Jurkat, Clone E6-1 (cell line): ENCODE measurements at regions not wholly inside any gene's neighbourhood (a gene's known extent, or its start where the extent isn't known, plus 50 kb on each side); places are given as distances from the start of the nearest gene placed in this dataset.
A peak's percentile ranks its signal among the peaks of the same experiment; 100 is the strongest.
"Not testable (repeated sequence)": the region's sequence is repeated elsewhere in the genome, so short reads cannot be mapped to it uniquely, and the experiment has no call there.

ENCODE experiments used
- DNase-seq: peaks from one replicate; pipeline ENCODE4 v3.0.0-alpha.2; 2011; ENCODE audit warnings: low read depth, low spot score
- H3K4me3 ChIP-seq: 2 replicates; pipeline ENCODE4 v1.5.1; 2011; ENCODE audit warnings: mild to moderate bottlenecking, low read length, control low read depth, moderate library complexity

GRCh38 chr4:189514209-189514608, 426.5 kb upstream of the FRG1 start:
- DNase-seq, result no peak

GRCh38 chr4:189516902-189517301, 423.8 kb upstream of the FRG1 start:
- no peak for DNase-seq
- H3K4me3 ChIP-seq, result no peak overlapping the region

More at GRCh38 chr4:189514209-189514608, 426.5 kb upstream of the FRG1 start:
- H3K4me3 ChIP-seq, result no peak overlapping the region

GRCh38 chr4:189519186-189519585, 421.5 kb upstream of the FRG1 start:
- H3K4me3 ChIP-seq, result no peak overlapping the region
- DNase-seq, result no peak

- DNase-seq, result no peak
- H3K4me3 ChIP-seq, result no peak overlapping the region
Measured at GRCh38 chr4:189525304-189525703, 415.4 kb upstream of the FRG1 start.

- DNase-seq, result no peak
- no peak overlapping the region for H3K4me3 ChIP-seq
Measured at GRCh38 chr4:189530848-189531247, 409.8 kb upstream of the FRG1 start.

GRCh38 chr4:189533603-189534002, 407.1 kb upstream of the FRG1 start:
- H3K4me3 ChIP-seq, result no peak overlapping the region
- DNase-seq, result no peak

- DNase-seq, result peak; percentile 37
- no peak overlapping the region for H3K4me3 ChIP-seq
Measured at GRCh38 chr4:189547559-189547958, 393.1 kb upstream of the FRG1 start.

GRCh38 chr4:189548484-189549125, 392.1 kb upstream of the FRG1 start:
- no peak overlapping the region for H3K4me3 ChIP-seq
- DNase-seq, result no peak

GRCh38 chr4:189551931-189552670, 388.6 kb upstream of the FRG1 start:
- H3K4me3 ChIP-seq, DNase-seq: not testable (repeated sequence)

GRCh38 chr4:189560605-189561004, 380.1 kb upstream of the FRG1 start:
- DNase-seq, H3K4me3 ChIP-seq: not testable (repeated sequence)

- not testable (repeated sequence) for H3K4me3 ChIP-seq, DNase-seq
Measured at GRCh38 chr4:189563751-189564150, 376.9 kb upstream of the FRG1 start.

- not testable (repeated sequence) for DNase-seq
Measured at GRCh38 chr4:189566271-189566670, 374.4 kb upstream of the FRG1 start.

GRCh38 chr4:189566900-189567299, 373.8 kb upstream of the FRG1 start:
- H3K4me3 ChIP-seq, DNase-seq: not testable (repeated sequence)

More at GRCh38 chr4:189566271-189566670, 374.4 kb upstream of the FRG1 start:
- not testable (repeated sequence) for H3K4me3 ChIP-seq

GRCh38 chr4:189579645-189580044, 361.0 kb upstream of the FRG1 start:
- not testable (repeated sequence) for DNase-seq, H3K4me3 ChIP-seq

- DNase-seq, H3K4me3 ChIP-seq: not testable (repeated sequence)
Measured at GRCh38 chr4:189586908-189587632, 353.6 kb upstream of the FRG1 start.

- not testable (repeated sequence) for DNase-seq
Measured at GRCh38 chr4:189589201-189589600, 351.5 kb upstream of the FRG1 start.

GRCh38 chr4:189592890-189593289, 347.8 kb upstream of the FRG1 start:
- no peak overlapping the region for H3K4me3 ChIP-seq
- DNase-seq, result no peak

More at GRCh38 chr4:189589201-189589600, 351.5 kb upstream of the FRG1 start:
- not testable (repeated sequence) for H3K4me3 ChIP-seq

GRCh38 chr4:189597341-189597740, 343.3 kb upstream of the FRG1 start:
- no peak overlapping the region for H3K4me3 ChIP-seq
- no peak for DNase-seq

GRCh38 chr4:189600264-189600663, 340.4 kb upstream of the FRG1 start:
- H3K4me3 ChIP-seq, result no peak overlapping the region
- DNase-seq, result peak; percentile 5
